ENCODE measurements at regions not wholly inside any gene's neighbourhood (a gene's known extent, or its start where the extent isn't known, plus 50 kb on each side); places are given as distances from the start of the nearest gene placed in this dataset.

DNA sequence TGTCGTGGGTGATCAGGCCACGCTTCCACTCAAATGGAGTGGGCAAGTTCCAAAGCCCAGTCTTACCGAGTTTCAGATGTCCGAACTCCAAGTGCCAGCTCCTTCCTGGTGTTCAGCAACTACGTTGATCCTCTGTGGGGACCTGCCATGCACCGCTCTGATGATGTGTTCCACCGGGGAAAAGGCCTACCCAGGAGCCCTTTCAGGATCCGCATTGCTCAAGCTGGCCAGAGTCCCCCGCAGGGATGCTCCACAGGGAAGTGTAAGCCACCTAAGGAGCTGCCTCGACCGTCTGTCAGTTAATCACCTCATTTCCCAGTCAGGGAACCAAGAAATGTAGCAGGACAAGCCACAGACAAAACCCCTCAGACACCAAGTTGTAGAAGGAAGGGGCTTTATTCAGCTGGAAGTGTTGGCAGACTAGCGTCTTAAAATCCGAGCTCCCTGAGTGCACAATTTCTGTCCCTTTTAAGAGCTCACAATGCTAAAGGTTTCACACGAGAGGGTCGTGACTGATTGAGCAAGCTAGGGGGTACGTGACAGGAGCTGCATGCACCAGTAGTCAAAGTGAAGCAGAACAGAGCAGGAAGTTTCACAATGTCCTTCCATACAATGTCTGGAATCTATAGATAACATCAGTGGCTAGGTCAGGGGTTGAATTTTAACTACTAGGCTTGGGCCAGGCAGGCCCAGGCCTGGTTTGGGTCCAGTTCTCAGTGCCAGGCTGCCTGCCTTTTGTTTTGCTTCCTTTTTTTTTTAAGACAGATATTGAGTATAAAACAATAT, 126.2 kb upstream of the ZDHHC15 start:
- Histone ChIP-seq H3K4me3 (replicated peaks in 1 of 2; ENCODE audit: low read depth in 1 of 2, low read length in 2 of 2) (no peak overlapping the region), H3K9me2 (ENCODE audit: insufficient read depth) (no peaks in the 10 kb centered on the region), H3K9me3 (ENCODE audit: control insufficient read depth in 1 of 2, insufficient read depth in 1 of 2, low read depth in 1 of 2, low read length in 2 of 2) (no peaks in the 10 kb centered on the region), H3K79me2 (ENCODE audit: insufficient read depth, low read length) (no peaks in the 10 kb centered on the region), H3K36me3 (ENCODE audit: control insufficient read depth in 1 of 2, insufficient read depth in 2 of 2, low read length in 2 of 2) (no peaks in the 10 kb centered on the region), H3K4me2 (ENCODE audit: low read length) (no peak overlapping the region), H3K27me3 (ENCODE audit: insufficient read depth, low read length) (no peaks in the 10 kb centered on the region), H2AFZ (ENCODE audit: low read depth, low read length, poor library complexity, severe bottlenecking) (no peak overlapping the region), H4K20me1 (ENCODE audit: insufficient read depth) (no peaks in the 10 kb centered on the region), H3K4me1 (ENCODE audit: control insufficient read depth in 1 of 2, insufficient read depth in 2 of 2, low read length in 2 of 2) (no peaks in the 10 kb centered on the region), H3K9ac (ENCODE audit: low read length) (no peak overlapping the region), H3K27ac (ENCODE audit: low read depth, low read length) (no peak overlapping the region)
- intact Hi-C loops (cut with micrococcal nuclease) = no loop called here
- RAD21 ChIA-PET (ENCODE audit: low non-redundant PET in 1 of 2, low total read pairs in 2 of 2, uncharacterized antibody in 2 of 2, unreplicated experiment in 2 of 2) = no interaction called here
- TF ChIP-seq EZH2 (IDR thresholded peaks at IDR 0.05) (no peak), JUND (IDR thresholded peaks at IDR 0.05) (no peak), RAD21 (IDR thresholded peaks at IDR 0.05; ENCODE audit: low read depth) (no peak), ZNF274 (IDR thresholded peaks at IDR 0.05; ENCODE audit: low read depth, low read length) (no peak), POLR2AphosphoS5 (IDR thresholded peaks at IDR 0.05; ENCODE audit: low read depth, low read length) (no peak), SIN3A (IDR thresholded peaks at IDR 0.05; ENCODE audit: low read depth) (no peak), TCF7L2 (IDR thresholded peaks at IDR 0.05; ENCODE audit: borderline replicate concordance, extremely low read depth, insufficient read depth, insufficient read length) (no peak), YY1 (IDR thresholded peaks at IDR 0.05; ENCODE audit: extremely low read depth, insufficient replicate concordance, low read depth, low read length) (no peak), ZFX (IDR thresholded peaks at IDR 0.05) (no peak), FOSL1 (IDR thresholded peaks at IDR 0.05; ENCODE audit: low read depth) (no peak), EZH2phosphoT487 (IDR thresholded peaks at IDR 0.05; ENCODE audit: borderline replicate concordance) (no peak), CEBPB (IDR thresholded peaks at IDR 0.05; ENCODE audit: low read depth) (no peak)
- TF ChIP-seq, protein P1, sequence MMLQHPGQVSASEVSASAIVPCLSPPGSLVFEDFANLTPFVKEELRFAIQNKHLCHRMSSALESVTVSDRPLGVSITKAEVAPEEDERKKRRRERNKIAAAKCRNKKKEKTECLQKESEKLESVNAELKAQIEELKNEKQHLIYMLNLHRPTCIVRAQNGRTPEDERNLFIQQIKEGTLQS (IDR thresholded peaks at IDR 0.05) = no peak
- TF ChIP-seq, protein P2, sequence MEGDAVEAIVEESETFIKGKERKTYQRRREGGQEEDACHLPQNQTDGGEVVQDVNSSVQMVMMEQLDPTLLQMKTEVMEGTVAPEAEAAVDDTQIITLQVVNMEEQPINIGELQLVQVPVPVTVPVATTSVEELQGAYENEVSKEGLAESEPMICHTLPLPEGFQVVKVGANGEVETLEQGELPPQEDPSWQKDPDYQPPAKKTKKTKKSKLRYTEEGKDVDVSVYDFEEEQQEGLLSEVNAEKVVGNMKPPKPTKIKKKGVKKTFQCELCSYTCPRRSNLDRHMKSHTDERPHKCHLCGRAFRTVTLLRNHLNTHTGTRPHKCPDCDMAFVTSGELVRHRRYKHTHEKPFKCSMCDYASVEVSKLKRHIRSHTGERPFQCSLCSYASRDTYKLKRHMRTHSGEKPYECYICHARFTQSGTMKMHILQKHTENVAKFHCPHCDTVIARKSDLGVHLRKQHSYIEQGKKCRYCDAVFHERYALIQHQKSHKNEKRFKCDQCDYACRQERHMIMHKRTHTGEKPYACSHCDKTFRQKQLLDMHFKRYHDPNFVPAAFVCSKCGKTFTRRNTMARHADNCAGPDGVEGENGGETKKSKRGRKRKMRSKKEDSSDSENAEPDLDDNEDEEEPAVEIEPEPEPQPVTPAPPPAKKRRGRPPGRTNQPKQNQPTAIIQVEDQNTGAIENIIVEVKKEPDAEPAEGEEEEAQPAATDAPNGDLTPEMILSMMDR (IDR thresholded peaks at IDR 0.05 in 2 of 3, conservative IDR thresholded peaks at IDR 0.05 in 1 of 3; ENCODE audit: borderline replicate concordance in 1 of 3, insufficient read depth in 1 of 3, low read depth in 2 of 3, low read length in 2 of 3) = no peak
- no TSS peak for BruUV-seq (replicated peaks)
- CTCF ChIA-PET = no interaction called here
- no peak for DNase-seq (ENCODE audit: low read depth, low spot score)
- POLR2A ChIA-PET = no interaction called here
- ATAC-seq = no peak

Measured in HCT116 (cell line).